NCI-H1436 treated with DMSO at 0.1 percent for 48 hours (cell line): ENCODE measurements at regions not wholly inside any gene's neighbourhood (a gene's known extent, or its start where the extent isn't known, plus 50 kb on each side); places are given as distances from the start of the nearest gene placed in this dataset.
"Not testable (repeated sequence)": the region's sequence is repeated elsewhere in the genome, so short reads cannot be mapped to it uniquely, and the experiment has no call there.

Source experiments
- DNase-seq: peaks from one replicate; lab custom pipeline; 2025; lab: John Stamatoyannopoulos, UW

- DNase-seq: no peak
Measured at GRCh38 chr7:153529651-153530165, 522.5 kb upstream of the DPP6 start.

DNA sequence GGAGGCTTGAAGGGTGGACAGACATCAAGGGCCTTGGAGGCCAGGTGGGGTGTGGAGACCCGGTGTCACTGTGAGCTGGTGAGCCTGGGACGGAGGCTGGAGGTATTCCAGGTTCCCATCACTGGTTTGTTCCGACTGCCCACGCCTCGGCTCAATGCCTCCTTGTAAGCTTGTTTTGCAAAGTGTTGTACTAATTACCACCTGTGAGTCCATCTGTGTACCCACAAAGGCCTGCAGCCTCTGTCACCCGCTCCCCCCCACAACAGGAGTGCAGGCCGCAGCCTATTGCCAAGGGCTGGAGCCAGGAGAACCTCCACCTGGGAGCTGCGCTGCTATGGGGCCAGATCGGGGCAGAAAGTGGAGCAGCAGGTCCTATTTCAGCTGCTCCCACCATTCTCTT lies 521.8 kb upstream of the DPP6 start:
- DNase-seq: no peak

- no peak for DNase-seq
Measured at GRCh38 chr7:153532326-153532725, 519.9 kb upstream of the DPP6 start.

DNA sequence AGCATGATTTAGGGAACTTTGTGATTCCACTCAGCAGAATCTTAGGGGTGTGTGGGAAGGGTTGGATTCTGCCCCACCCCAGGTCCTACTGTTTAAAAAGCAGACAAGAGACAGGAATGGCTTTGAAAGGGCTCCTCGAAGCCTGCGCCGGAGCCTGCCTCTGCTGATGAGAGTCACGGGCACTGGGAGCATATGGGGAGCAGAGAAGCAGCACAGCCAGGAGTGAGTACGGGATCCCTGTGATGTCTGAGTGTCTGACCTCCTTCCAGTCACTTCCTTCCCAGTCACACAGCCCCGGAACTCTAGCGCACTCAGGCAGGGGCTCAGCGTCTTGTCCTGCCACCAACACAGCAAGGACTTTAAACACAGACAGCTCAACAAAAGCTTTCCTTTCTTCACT lies 514.9 kb upstream of the DPP6 start:
- no peak for DNase-seq

GRCh38 chr7:153541903-153542302 lies 510.3 kb upstream of the DPP6 start:
- DNase-seq: no peak

DNA sequence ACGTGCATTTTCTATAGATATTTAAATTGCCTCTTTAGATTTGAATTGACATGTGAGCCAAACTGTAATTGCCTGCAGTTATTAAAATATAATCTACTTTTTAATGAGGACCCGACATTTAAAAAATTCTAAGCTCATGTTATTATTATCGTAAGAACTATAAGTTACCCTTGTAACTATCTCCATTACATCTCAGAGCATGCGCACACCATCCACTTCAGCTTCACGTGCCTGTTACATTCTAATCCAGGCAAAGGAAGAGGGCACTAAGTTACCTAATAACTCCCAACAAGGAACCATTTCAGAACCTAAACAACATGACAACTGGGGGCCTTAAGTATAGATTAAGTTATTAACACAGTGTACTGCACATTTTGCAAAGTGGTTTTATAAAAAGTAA lies 509.0 kb upstream of the DPP6 start:
- DNase-seq: no peak

GRCh38 chr7:153550173-153550572 lies 502.0 kb upstream of the DPP6 start:
- no peak for DNase-seq

DNA sequence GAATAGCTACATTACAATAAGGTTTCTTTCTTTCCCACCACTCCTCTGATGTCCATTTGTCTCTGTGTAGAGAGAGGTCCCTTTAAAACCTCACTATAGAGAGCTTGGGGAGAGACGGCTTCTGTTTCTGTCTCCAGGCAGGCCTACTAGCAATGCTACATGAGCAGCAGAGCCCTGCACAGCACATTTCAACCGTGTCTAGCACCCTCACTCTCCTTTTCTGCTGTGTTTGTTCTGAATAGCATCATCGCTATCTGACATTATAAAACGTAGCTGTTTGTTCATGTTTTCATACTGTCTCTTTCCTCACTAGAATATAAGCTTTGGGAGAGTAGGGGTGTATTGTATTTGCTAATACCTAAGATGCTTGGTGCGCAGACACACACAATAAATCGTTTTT lies 487.8 kb upstream of the DPP6 start:
- no peak for DNase-seq

- no peak for DNase-seq
Measured at GRCh38 chr7:153566324-153566723, 485.9 kb upstream of the DPP6 start.

DNA sequence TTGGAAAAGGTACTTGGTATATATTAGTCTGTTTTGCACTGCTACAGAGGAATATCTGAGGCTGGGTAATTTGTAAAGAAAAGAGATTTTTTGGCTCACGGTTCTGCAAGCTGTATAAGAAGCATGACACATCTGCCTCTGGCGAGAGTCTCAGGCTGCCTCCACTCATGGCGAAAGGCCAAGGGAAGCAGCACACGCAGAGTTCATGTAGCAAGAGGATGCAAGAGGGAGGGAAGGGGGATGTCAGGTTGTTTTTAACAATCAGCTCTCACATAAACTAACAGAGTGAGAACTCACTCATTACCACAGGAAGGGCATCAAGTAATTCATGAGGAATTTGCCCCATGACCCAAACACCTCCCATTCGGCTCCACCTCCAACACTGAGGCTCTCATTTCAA lies 484.8 kb upstream of the DPP6 start:
- DNase-seq: no peak

- not testable (repeated sequence) for DNase-seq
Measured at GRCh38 chr7:153569520-153569919, 482.7 kb upstream of the DPP6 start.

- no peak for DNase-seq
Measured at GRCh38 chr7:153576096-153576495, 476.1 kb upstream of the DPP6 start.

DNA sequence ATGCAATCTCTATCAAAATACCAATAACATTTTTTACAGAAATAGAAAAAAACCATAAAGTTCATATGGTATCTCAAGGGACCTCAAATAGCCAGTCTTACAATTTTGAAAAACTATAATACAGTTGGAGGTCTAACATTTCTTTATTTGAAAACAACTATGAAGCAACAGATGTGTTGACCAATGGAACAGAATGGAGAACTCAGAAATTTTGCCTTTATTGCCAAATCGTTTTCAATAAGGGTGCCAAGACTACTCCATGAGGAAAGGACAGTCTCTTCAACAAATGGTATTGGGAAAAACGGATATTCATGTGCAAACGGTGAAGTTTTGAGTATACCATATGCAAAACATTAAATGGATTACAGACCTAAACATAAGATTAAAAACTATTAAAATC lies 470.8 kb upstream of the DPP6 start:
- DNase-seq: no peak

DNA sequence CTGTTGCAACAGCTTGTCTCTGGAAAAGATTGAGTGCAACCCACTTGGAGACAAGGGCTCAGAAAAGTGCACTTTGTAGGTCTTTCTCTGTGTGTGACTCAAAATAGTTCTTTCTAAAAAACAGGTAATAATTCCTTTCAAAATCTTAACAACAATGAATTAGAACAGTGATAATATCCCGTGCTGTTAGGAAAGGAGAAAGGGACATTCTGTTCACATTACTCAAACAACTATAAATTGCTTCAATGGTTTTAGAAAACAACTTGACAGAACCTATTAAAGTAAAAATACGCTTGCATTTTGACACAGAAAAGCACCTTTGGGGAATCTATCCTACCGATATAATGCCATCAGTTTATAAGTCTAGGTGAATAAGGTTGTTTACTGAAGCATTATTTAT lies 468.1 kb upstream of the DPP6 start:
- no peak for DNase-seq

- no peak for DNase-seq
Measured at GRCh38 chr7:153588586-153588985, 463.6 kb upstream of the DPP6 start.

GRCh38 chr7:153590136-153590535 lies 462.1 kb upstream of the DPP6 start:
- no peak for DNase-seq

GRCh38 chr7:153590571-153590970 lies 461.6 kb upstream of the DPP6 start:
- DNase-seq: no peak

DNA sequence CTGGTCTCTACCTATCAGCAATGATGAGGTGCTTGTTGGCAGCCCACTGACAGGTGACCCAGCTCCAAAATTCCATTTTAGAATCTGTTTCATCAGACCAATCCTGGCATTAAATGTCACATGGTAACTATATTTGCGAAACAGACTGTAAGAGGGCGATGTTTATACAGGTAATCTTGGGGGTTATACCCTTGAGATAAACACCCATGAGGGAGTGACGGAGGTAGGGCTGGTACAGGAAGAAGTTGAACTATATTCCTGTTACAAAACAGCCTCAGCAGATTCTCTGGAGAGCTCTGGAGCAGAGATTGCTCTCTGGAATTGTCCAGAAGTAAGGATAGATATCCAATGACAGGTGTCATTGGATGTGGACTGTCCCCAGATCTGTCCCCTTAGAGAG lies 444.8 kb upstream of the DPP6 start:
- DNase-seq: no peak

DNA sequence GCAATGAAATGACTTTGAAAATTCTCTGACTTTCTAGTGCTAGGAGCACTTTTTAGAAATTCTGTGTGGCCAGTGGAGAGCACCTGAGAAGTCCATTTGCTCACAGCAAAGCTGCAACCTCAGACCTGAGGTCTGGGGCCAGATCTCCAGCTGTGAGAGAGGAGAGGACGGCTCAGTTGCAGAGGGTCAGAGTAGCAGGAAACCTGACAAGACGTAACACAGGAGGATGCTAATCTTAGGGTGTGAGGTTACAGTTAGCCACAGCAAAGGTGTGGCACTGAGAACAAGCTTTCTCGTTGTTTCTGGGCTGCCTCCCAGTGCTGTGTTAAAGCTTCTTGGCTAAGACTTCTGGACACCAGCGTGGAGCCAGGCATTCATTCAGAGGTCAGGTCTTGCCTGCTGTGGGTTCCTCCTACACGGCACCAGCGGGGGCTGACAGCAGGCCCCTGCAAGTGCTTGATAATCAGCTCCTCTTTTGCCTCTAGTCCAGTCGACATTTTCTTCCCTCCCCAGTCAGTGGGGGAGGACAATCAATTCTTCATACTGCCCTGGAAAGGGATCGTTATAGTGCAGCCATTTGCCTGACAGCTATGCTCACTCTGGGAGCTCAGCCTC lies 435.4 kb upstream of the DPP6 start:
- DNase-seq: no peak

DNA sequence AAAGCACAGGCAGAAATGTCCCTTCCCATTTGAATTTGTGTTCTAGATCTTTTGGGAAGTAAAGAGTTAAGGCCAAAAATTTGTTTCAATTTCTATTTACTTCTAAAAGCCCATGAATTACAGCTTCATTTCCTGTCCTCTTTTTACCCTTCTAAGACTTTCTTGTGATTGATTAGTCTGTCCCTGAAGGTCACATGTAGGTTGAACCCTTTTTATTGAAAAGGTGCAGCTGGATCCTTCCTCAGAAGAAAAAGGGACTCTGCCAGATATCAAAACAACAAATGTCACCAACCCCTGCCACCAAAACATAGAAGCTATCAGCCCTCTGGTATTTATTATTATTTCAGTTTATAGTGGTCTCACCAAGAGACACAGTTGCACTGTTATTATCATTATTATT lies 424.9 kb upstream of the DPP6 start:
- no peak for DNase-seq

DNA sequence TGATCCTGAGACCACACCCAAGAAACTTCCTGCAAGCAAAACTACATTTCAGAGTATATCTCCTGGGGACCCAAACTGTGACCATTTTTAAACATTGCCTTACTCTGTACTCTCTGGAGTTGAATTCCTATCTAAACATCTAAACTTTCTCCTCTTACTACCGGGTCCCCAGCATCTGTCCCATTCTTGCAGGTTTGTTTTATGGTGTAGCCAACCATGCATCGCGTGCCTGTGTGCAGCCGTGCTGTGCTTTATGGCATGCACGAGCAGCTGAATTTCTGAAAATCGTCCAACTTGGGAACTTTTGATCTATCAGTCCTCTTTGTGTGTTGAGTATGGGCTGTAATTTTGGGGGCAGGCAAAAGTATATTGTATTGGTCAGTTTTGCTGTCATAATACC lies 423.8 kb upstream of the DPP6 start:
- no peak for DNase-seq

DNA sequence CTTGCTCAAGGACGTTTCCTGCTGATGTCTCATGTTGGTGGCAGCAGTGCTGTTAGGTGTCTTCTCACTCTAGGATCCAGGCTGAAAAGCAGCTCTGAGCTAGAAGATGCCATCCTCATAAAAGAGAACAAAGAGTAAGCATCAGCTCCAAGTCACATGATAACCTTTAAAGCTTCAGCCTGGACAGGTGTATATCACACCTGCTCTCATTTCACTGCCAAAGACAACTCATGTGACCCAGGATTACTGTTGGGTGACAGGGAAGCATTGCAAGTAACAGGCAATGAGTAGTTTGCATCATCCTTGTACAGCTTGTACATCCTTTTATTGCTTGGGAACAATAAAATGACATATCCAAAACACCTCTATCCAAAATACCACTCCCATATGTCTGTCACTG lies 423.4 kb upstream of the DPP6 start:
- no peak for DNase-seq

- DNase-seq: no peak
Measured at GRCh38 chr7:153638821-153639435, 413.3 kb upstream of the DPP6 start.

- DNase-seq: no peak
Measured at GRCh38 chr7:153640586-153640985, 411.6 kb upstream of the DPP6 start.
